ENCODE measurements at regions not wholly inside any gene's neighbourhood (a gene's known extent, or its start where the extent isn't known, plus 50 kb on each side); places are given as distances from the start of the nearest gene placed in this dataset.

DNA sequence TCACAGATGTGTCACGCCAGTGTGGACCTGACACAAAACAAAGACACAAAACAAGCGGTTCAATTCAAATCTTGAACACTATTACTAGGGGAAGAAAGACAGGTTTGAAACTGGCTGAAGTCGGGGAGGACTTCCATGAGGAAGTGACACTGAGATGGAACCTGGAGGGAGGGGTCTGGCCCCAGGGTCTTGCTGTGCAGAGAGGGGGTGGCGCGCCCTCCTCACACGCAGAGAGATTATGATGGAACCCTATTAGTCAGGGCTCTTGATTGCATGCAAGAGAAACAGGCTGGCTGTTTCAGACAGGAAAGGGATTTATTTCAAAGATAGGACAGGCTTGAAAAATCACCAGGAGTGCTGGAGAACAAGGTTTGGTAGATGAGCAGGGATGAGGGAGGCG, 363.6 kb upstream of the HS6ST1 start (continued):
- TF ChIP-seq, protein P1, sequence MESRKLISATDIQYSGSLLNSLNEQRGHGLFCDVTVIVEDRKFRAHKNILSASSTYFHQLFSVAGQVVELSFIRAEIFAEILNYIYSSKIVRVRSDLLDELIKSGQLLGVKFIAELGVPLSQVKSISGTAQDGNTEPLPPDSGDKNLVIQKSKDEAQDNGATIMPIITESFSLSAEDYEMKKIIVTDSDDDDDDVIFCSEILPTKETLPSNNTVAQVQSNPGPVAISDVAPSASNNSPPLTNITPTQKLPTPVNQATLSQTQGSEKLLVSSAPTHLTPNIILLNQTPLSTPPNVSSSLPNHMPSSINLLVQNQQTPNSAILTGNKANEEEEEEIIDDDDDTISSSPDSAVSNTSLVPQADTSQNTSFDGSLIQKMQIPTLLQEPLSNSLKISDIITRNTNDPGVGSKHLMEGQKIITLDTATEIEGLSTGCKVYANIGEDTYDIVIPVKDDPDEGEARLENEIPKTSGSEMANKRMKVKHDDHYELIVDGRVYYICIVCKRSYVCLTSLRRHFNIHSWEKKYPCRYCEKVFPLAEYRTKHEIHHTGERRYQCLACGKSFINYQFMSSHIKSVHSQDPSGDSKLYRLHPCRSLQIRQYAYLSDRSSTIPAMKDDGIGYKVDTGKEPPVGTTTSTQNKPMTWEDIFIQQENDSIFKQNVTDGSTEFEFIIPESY (IDR thresholded peaks at IDR 0.05; ENCODE audit: borderline replicate concordance, low read depth) = no peak
- no peak for TF ChIP-seq RFX5 (IDR thresholded peaks at IDR 0.05; ENCODE audit: low read length)

DNA sequence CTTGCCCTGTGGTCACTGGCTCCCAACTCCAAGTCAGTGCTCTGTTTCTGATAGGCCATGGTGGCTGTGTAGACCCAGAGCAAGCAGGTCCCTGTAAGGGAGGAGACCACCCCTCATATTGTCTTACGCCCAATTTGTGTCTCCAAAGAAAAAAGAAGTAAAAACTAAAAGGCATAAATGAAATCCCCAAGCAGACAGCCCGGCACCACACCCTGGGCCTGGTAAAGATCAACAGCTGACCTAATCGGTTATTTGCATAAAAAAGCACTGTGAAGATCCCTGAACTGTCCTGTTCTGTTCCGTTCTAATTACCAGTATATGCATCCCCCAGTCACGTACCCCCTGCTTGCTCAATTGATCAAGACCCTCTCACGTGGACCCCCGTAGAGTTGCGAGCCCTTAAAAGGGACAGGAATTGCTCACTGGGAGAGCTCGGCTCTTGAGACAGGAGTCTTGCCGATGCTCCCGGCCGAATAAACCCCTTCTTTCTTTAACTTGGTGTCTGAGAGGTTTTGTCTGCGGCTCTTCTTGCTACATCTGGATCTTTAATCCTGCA, 364.1 kb upstream of the HS6ST1 start:
- H3K9ac ChIP-seq = no peak overlapping the region
- H3F3A ChIP-seq (replicated peaks; ENCODE audit: insufficient read depth) = no peaks in the 10 kb centered on the region
- H3K9me2 ChIP-seq = no peaks in the 10 kb centered on the region
- no peak overlapping the region for H3K27ac ChIP-seq (ENCODE audit: low read depth in 2 of 2, low read length in 1 of 2)
- ChIA-PET CTCF (no interaction called here), POLR2A (no interaction called here)
- H3K9me3 ChIP-seq = no peaks in the 10 kb centered on the region
- H3K79me2 ChIP-seq (ENCODE audit: insufficient read depth) = no peaks in the 10 kb centered on the region
- no peak for DNase-seq
- 57% methylated on average over 13 of the region's 13 CpGs for WGBS (ENCODE audit: low lambda C conversion rate)
- H3K4me3 ChIP-seq (ENCODE audit: low read depth in 2 of 2, low read length in 1 of 2) = no peak overlapping the region
- no peaks in the 10 kb centered on the region for H3K4me1 ChIP-seq (ENCODE audit: control insufficient read depth in 1 of 2, insufficient read depth in 2 of 2, low read depth in 1 of 2, low read length in 1 of 2)
- H3K36me3 ChIP-seq (replicated peaks in 1 of 2; ENCODE audit: control insufficient read depth in 1 of 2, insufficient read depth in 2 of 2, low read length in 1 of 2) = no peaks in the 10 kb centered on the region
- no peak overlapping the region for H3K4me2 ChIP-seq
- no peaks in the 10 kb centered on the region for H3K27me3 ChIP-seq (ENCODE audit: insufficient read depth)
- no peaks in the 10 kb centered on the region for H4K20me1 ChIP-seq (ENCODE audit: insufficient read depth)
- TF ChIP-seq RCOR1 (IDR thresholded peaks at IDR 0.05; ENCODE audit: low read length) (no peak), SMC3 (IDR thresholded peaks at IDR 0.05; ENCODE audit: low read depth, low read length) (no peak), RXRA (IDR thresholded peaks at IDR 0.05; ENCODE audit: borderline replicate concordance, low read depth) (no peak), FOXJ3 (CRISPR knock-in tag; IDR thresholded peaks at IDR 0.05) (no peak), NFIC (IDR thresholded peaks at IDR 0.05; ENCODE audit: borderline replicate concordance) (no peak), RAD21 (IDR thresholded peaks at IDR 0.05; ENCODE audit: low read length) (no peak), CHD2 (IDR thresholded peaks at IDR 0.05; ENCODE audit: low read length, partially characterized antibody) (no peak), GATA2 (CRISPR knock-in tag; IDR thresholded peaks at IDR 0.05) (no peak), ELF1 (IDR thresholded peaks at IDR 0.05) (no peak), FOSL2 (IDR thresholded peaks at IDR 0.05; ENCODE audit: borderline replicate concordance, low read depth) (no peak)
- TF ChIP-seq, protein P2, sequence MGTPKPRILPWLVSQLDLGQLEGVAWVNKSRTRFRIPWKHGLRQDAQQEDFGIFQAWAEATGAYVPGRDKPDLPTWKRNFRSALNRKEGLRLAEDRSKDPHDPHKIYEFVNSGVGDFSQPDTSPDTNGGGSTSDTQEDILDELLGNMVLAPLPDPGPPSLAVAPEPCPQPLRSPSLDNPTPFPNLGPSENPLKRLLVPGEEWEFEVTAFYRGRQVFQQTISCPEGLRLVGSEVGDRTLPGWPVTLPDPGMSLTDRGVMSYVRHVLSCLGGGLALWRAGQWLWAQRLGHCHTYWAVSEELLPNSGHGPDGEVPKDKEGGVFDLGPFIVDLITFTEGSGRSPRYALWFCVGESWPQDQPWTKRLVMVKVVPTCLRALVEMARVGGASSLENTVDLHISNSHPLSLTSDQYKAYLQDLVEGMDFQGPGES (IDR thresholded peaks at IDR 0.05; ENCODE audit: low read depth, low read length) = no peak
- TF ChIP-seq, protein P3, sequence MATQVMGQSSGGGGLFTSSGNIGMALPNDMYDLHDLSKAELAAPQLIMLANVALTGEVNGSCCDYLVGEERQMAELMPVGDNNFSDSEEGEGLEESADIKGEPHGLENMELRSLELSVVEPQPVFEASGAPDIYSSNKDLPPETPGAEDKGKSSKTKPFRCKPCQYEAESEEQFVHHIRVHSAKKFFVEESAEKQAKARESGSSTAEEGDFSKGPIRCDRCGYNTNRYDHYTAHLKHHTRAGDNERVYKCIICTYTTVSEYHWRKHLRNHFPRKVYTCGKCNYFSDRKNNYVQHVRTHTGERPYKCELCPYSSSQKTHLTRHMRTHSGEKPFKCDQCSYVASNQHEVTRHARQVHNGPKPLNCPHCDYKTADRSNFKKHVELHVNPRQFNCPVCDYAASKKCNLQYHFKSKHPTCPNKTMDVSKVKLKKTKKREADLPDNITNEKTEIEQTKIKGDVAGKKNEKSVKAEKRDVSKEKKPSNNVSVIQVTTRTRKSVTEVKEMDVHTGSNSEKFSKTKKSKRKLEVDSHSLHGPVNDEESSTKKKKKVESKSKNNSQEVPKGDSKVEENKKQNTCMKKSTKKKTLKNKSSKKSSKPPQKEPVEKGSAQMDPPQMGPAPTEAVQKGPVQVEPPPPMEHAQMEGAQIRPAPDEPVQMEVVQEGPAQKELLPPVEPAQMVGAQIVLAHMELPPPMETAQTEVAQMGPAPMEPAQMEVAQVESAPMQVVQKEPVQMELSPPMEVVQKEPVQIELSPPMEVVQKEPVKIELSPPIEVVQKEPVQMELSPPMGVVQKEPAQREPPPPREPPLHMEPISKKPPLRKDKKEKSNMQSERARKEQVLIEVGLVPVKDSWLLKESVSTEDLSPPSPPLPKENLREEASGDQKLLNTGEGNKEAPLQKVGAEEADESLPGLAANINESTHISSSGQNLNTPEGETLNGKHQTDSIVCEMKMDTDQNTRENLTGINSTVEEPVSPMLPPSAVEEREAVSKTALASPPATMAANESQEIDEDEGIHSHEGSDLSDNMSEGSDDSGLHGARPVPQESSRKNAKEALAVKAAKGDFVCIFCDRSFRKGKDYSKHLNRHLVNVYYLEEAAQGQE (IDR thresholded peaks at IDR 0.05; ENCODE audit: low read depth, low read length) = no peak
- TF ChIP-seq, protein P4, sequence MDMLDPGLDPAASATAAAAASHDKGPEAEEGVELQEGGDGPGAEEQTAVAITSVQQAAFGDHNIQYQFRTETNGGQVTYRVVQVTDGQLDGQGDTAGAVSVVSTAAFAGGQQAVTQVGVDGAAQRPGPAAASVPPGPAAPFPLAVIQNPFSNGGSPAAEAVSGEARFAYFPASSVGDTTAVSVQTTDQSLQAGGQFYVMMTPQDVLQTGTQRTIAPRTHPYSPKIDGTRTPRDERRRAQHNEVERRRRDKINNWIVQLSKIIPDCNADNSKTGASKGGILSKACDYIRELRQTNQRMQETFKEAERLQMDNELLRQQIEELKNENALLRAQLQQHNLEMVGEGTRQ (IDR thresholded peaks at IDR 0.05; ENCODE audit: borderline replicate concordance, low read depth, low read length) = no peak
- H2AFZ ChIP-seq (ENCODE audit: low read depth) = no peak overlapping the region

Measured in SK-N-SH (cell line).